ENCODE measurements at regions not wholly inside any gene's neighbourhood (a gene's known extent, or its start where the extent isn't known, plus 50 kb on each side); places are given as distances from the start of the nearest gene placed in this dataset.
A peak's percentile ranks its signal among the peaks of the same experiment; 100 is the strongest.
"Not testable (repeated sequence)": the region's sequence is repeated elsewhere in the genome, so short reads cannot be mapped to it uniquely, and the experiment has no call there.

DNA sequence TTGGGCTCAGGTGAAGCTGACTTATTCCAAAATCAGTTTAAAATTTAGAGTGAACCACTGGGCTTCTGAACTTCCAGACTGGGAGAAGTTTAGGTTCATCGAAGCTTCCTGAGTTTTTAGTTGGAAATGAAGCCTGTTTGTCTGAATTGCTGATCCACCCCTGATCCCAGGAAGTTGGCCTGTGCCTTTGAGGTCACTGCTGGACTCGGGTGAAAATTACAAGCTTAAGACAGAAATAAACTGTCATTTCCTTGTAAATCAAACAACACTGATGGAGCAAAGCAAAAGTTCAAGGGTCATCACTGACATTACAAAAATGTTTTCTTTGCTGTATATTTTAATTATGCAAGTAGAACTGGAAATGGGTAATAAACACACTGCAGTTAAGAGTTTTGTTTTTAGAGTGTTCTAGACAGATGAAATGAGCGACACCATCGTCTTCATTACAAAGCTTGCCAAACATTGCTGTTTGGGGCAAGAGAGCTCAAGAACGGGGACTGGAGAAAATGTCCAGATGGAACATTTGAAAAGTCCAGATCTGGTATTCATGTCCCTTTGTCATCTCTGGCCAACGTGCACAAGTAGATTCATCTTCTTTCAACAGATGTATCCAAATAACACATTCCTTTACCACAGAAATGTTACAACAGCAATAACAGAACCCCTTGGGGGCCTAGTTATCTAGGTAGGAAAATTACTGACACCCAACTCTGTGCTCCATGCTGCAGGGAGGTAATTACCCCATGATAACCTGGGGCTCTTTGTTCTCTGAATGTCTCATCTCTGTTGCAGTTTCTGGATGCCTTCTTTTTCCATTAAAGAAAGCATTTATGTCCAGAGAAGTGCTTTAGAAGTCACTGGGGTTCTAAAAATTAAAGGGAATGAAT is 142.4 kb upstream of the ERCC6L2 start:
- DNase-seq (ENCODE audit: low read depth in 2 of 2): no peak

- DNase-seq (ENCODE audit: low read depth in 2 of 2): no peak
Observed at GRCh38 chr9:95731876-95732275, 143.6 kb upstream of the ERCC6L2 start.

- DNase-seq (ENCODE audit: low read depth in 2 of 2): no peak
Observed at GRCh38 chr9:95729669-95730368, 145.7 kb upstream of the ERCC6L2 start.

GRCh38 chr9:95729046-95729445 is 146.4 kb upstream of the ERCC6L2 start:
- DNase-seq (ENCODE audit: low read depth in 2 of 2): no peak

DNA sequence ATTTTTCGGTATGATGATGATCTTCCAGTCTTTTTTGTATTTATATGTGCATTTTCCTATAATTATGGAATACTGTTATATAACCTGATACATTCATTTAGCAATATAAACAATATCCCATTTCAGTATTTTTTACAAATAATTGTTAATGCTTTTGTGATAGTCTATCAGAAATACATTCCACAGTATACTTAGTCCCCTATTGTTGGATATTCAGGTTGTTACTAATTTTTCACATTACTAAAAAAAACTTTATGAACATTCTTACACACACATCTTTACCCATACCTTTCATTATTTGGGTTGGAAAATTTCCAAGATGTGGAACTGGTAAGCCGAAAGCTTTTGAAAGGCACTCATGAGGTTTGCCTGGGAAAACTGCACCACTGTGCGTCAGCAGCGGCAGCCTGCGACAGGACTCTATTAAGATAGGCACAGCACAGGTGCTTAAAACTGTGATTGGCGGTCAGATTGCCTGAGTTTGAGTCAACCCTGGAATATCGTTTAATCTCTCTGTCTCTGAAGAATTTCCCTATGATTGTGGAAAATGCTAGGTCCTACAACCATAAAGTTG is 147.5 kb upstream of the ERCC6L2 start:
- DNase-seq (ENCODE audit: low read depth in 2 of 2): no peak

DNA sequence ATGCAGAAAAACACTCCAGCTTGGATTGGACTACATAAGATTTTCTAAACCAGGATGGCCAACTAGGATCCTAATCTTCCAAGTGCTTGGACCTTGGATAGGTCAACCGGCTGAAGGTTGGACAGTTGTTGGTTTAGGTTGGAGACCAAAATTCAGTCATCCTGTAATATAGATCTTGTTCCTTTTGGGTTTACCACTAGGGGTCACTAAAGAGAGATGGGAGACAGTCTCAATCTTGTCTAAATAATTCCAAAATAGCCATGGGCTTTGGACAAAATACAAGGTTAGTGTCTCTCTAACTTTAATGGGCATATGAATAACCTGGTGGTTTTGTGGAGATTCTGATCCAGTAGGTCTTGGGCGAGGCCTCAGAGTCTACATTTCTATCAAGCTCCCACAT is 148.7 kb upstream of the ERCC6L2 start:
- no peak for DNase-seq (ENCODE audit: low read depth in 2 of 2)

GRCh38 chr9:95725045-95725444 is 150.4 kb upstream of the ERCC6L2 start:
- peak in 1 of 2 donors; percentile 10 for DNase-seq (ENCODE audit: low read depth in 2 of 2)

DNA sequence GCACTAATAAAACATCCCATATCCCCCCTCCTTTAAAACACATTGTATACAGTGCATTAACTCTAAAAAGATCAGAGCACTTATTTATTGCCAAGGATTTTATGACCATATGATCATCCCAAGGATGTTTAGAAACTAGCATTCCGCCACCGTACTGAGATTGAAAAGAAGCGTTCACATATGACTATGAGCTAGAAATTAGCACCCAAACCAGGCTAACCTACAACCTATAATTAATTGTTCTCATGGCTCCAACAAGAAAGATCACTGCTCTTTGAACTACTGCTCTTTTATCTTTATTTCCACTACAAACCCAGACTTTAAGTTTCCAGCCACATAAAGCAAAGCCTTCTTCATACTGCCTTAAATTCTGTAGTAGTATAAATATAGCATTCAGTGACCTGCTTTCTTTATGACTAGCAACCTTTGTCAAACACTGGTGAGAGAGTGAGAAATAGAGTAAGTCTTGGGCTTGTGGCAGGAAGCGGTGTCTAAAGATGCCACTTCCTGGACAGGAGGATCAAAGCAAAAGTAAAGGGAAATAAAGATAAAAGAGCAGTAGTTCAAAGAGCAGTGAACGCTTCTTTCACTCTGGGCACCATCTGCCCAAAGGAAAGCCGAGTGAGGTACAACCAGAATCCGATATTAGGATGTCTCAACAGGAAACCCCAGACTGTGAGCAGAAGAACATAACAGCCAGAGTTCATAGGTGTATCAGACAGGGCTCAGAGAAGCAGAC is 151.1 kb upstream of the ERCC6L2 start:
- peak; percentile 48 to 49 for DNase-seq (ENCODE audit: low read depth in 2 of 2)

DNA sequence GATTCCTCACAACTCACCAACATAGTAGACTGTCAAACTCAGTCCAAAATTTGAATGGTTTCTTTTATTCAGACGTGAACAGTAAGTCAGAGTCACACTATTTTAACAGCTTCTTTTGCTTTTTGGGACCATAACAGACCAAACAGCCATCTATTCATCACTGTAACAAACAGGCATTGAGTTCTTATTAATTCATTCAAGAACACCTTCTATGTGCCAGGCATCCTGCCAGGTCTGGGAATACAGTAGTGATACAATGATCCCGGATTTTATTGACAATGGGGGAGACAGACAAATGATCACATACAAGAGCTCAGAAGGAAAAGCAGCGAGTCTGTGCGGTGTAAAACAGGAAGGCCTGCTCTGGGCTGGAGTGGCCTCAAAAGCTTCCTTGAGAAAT is 153.3 kb upstream of the ERCC6L2 start:
- DNase-seq (ENCODE audit: low read depth in 2 of 2): no peak

DNA sequence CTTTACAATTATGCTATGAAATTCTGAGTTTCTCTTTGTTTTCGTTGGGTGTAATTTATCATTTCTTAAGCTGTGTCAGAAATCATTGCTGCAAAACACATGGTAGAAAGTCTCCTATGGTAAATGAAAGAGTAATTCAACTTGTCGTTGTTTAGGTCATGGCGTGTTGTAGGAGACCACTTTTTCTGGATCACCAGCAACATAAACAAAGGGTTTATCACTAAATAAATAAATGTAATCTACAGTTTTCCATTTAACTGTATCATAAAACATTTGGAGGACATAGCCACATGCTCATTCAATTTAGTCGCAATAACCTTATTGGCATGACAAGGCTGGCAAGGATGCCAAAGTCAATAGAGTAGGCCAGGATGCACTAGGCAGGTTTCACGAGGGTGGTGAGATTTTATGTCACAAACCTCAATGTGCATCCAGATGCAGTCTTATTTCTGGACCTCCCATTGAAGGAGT is 154.4 kb upstream of the ERCC6L2 start:
- DNase-seq (ENCODE audit: low read depth in 2 of 2): no peak

- no peak for DNase-seq (ENCODE audit: low read depth in 2 of 2)
Observed at GRCh38 chr9:95720496-95720895, 155.0 kb upstream of the ERCC6L2 start.

- no peak for DNase-seq (ENCODE audit: low read depth in 2 of 2)
Observed at GRCh38 chr9:95719354-95719753, 156.1 kb upstream of the ERCC6L2 start.

GRCh38 chr9:95718263-95718662 is 157.2 kb upstream of the ERCC6L2 start:
- DNase-seq (ENCODE audit: low read depth in 2 of 2): no peak

GRCh38 chr9:95715868-95716435 is 159.5 kb upstream of the ERCC6L2 start:
- no peak for DNase-seq (ENCODE audit: low read depth in 2 of 2)

DNA sequence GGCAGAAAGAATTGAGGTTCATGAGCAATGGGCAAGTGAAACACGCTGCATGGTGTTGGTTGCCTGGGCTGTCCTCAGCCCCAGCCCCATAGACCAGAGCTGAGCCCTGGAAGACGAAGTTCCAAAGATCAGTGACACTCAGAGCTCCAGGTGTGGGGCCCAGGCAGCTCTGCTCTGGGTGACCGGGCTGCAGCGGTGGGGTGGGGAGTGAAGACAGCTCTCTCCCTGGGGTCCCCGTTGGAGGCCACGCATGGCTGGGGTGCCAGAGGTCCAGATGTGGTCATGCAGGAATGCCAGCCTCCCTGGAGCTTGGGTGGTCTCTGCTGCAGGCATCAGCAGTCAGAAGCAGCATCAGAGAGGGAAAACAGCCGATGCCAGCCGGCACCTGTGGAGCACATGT is 165.0 kb upstream of the ERCC6L2 start:
- DNase-seq (ENCODE audit: low read depth in 2 of 2): no peak

DNA sequence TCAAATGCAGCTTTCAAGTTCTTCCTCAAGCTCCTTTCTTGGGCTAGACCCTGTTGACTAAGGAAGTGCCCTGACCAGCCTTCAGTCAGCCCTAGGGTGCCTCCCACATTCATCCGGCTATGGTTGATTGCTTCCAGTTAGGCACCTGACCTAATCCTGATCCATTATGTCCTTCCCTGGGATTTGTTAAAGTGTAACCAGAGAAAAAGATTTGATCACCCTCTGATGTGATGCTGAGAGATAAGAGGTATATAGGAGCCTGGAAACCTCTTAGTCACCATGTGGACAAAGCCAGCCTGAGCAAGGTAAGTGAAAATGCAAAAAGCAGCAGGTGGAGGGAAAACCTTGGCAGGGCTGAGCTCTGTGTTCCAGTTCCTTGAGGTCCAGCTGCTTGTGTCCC is 178.8 kb upstream of the ERCC6L2 start:
- DNase-seq (ENCODE audit: low read depth in 2 of 2): no peak

GRCh38 chr9:95691435-95691834 is 174.7 kb upstream of the PTCH1 start:
- DNase-seq (ENCODE audit: low read depth in 2 of 2): no peak

DNA sequence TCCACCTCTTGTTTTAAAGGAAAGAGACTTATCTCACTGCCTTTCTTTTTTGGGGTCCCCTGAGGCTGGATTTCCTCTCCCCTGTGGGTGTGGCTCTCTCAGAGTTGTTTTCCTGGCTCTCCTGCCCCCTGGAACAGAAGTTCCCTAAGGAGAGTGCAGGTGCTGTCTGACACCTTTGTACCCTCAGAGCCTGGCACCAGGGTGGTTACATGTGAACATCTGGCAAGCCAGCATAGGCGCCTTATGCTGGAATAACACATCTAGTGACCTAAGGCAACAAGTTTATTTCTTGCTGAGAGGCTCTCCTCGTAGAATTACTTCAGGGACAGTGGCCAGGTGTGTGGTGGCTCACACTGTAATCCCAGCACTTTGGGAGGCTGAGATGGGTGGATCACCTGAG is 172.9 kb upstream of the PTCH1 start:
- DNase-seq (ENCODE audit: low read depth in 2 of 2): no peak

DNA sequence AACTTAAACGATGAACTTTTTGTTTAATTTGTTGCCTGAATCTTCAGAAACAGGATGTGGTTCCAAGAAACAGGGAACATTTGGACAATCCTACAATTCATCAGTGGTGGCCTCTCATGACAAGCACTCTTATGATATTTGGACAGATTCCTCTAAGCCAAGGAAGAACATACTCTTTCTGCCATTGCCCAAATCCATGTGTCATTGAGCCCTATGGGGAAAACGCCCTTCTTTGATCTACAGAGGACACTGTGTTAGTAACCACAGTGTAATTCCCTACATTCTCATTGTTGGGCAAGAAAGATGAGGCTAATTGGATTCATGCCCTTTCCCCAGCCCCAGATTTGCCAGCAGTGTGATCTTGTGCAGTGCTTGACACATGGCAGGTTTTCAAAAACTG is 167.7 kb upstream of the PTCH1 start:
- DNase-seq (ENCODE audit: low read depth in 2 of 2): no peak

- DNase-seq (ENCODE audit: low read depth in 2 of 2): not testable (repeated sequence)
Observed at GRCh38 chr9:95680306-95680705, 163.5 kb upstream of the PTCH1 start.

DNA sequence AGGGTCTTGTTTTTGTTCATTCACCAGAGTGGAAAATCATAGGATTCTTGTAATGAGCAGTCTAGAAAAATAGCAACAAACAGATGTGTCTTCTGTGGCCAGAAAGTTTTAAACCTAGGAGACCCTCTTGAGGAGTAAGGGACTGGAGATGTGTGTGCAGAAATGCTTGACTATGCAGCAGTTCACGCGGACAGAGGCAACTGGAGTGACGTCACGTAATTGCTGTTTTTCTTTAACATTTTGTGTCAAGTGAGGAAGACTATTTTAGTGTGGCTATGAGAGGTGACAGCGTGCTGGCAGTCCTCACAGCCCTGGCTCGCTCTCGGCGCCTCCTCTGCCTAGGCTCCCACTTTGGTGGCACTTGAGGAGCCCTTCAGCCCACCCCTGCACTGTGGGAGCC is 163.1 kb upstream of the PTCH1 start:
- no peak for DNase-seq (ENCODE audit: low read depth in 2 of 2)

- no peak for DNase-seq (ENCODE audit: low read depth in 2 of 2)
Observed at GRCh38 chr9:95678759-95679158, 162.0 kb upstream of the PTCH1 start.
